WTC11 (cell line): ENCODE measurements at regions not wholly inside any gene's neighbourhood (a gene's known extent, or its start where the extent isn't known, plus 50 kb on each side); places are given as distances from the start of the nearest gene placed in this dataset.

ENCODE experiments used
- ATAC-seq: fragments of 200-7000 bp; cut with Tn5 transposase; 2 replicates; pipeline ENCODE4 v1.10.0; 2021; ENCODE audit warnings: mild to moderate bottlenecking, moderate library complexity
- CTCF ChIA-PET: fragments of 300-600 bp; sonication (Branson Sonifier 250); formaldehyde crosslinking; loops from one replicate; lab custom pipeline; 2021; ENCODE audit warnings: antibody characterized with exemption; lab: Charles Lee
- POLR2A ChIA-PET: fragments of 350-600 bp; sonication (Branson Sonifier 250); formaldehyde crosslinking; loops from one replicate; lab custom pipeline; 2021; ENCODE audit warnings: antibody characterized with exemption; lab: Charles Lee
- DNase-seq: peaks from one replicate; pipeline ENCODE4 v3.0.0; 2021; ENCODE audit warnings: low spot score
- H3K27ac Mint-ChIP-seq: 2 replicates; pipeline ENCODE4 v1.8.0; 2021; ENCODE audit warnings: mixed read lengths
- H3K27me3 Mint-ChIP-seq: 2 replicates; pipeline ENCODE4 v1.8.0; 2021; ENCODE audit warnings: low read depth, mild to moderate bottlenecking, moderate library complexity, mixed read lengths
- H3K36me3 Mint-ChIP-seq: 2 replicates; pipeline ENCODE4 v1.8.0; 2021; ENCODE audit warnings: mixed read lengths
- H3K4me1 Mint-ChIP-seq: 2 replicates; pipeline ENCODE4 v1.8.0; 2022; ENCODE audit warnings: mixed read lengths
- H3K4me3 Mint-ChIP-seq: 2 replicates; pipeline ENCODE4 v1.8.0; 2021; ENCODE audit warnings: mild to moderate bottlenecking, moderate library complexity, mixed read lengths
- H3K9me3 Mint-ChIP-seq: 2 replicates; pipeline ENCODE4 v1.8.0; 2021; ENCODE audit warnings: mixed read lengths
- JAZF1 ChIP-seq: fragments of 250-450 bp; sonication (Bioruptor Pico); IDR thresholded peaks from 2 replicates; pipeline ENCODE4 v1.9.0; 2021; ENCODE audit warnings: moderate library complexity, mild to moderate bottlenecking, inconsistent platforms
- TF ChIP-seq, protein P1 (sequence below): sonication (generic); formaldehyde crosslinking; conservative IDR thresholded peaks from 2 replicates; pipeline ENCODE4 v1.8.1; 2022; ENCODE audit warnings: mild to moderate bottlenecking, missing genetic modification reagents
- TF ChIP-seq, protein P2 (sequence below): sonication (generic); formaldehyde crosslinking; IDR thresholded peaks from 2 replicates; pipeline ENCODE4 v1.8.0; 2022; ENCODE audit warnings: mild to moderate bottlenecking, missing genetic modification reagents
- TF ChIP-seq, protein P3 (sequence below): sonication (generic); formaldehyde crosslinking; IDR thresholded peaks from 2 replicates; pipeline ENCODE4 v1.8.0; 2022; ENCODE audit warnings: missing genetic modification reagents
- TF ChIP-seq, protein P4 (sequence below): sonication (generic); formaldehyde crosslinking; IDR thresholded peaks from 2 replicates; pipeline ENCODE4 v1.8.1; 2023; ENCODE audit warnings: mild to moderate bottlenecking, moderate library complexity, missing genetic modification reagents
- TF ChIP-seq, protein P5 (sequence below): fragments of 250-450 bp; sonication (Bioruptor Pico); IDR thresholded peaks from 2 replicates; pipeline ENCODE4 v1.9.0; 2021; ENCODE audit warnings: moderate library complexity, mild to moderate bottlenecking, inconsistent platforms, borderline replicate concordance
- TF ChIP-seq, protein P6 (sequence below): sonication (generic); formaldehyde crosslinking; IDR thresholded peaks from 2 replicates; pipeline ENCODE4 v1.8.1; 2022; ENCODE audit warnings: low read depth, missing genetic modification reagents, borderline replicate concordance
- TF ChIP-seq, protein P7 (sequence below): sonication (generic); formaldehyde crosslinking; IDR thresholded peaks from 2 replicates; pipeline ENCODE4 v1.8.0; 2023; ENCODE audit warnings: missing genetic modification reagents, mild to moderate bottlenecking, borderline replicate concordance

DNA sequence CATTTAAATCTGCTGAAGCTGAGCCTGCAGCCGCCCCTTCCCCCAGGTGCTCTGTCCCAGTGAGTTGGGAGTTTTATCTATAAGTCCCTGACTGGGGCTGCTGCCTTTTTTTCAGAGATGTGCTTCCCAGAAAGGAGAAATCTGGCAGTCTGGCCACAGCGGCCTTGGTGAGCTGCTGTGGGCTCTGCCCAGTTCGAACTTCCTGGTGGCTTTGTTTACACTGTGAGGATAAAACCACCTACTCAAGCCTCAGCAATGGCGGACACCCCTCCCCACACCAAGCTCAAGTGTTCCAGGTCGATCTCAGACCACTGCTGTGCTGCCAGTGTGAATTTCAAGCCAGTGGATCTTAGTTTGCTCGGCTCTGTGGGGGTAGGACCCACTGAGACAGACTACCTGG lies 97.3 kb downstream of the ACAA2 start:
- no peaks in the 10 kb centered on the region for H3K27me3 Mint-ChIP-seq
- no peaks in the 10 kb centered on the region for H3K36me3 Mint-ChIP-seq
- no peak overlapping the region for H3K4me3 Mint-ChIP-seq
- DNase-seq (no peak), ATAC-seq (no peak)
- ChIA-PET POLR2A (no interaction called here), CTCF (interaction anchor here (1.2 to 2.1 kb wide), 2 partner anchors 11 to 205 kb away, joined by 3 to 5 read pairs; no protein-coding TSS in a partner anchor)
- H3K27ac Mint-ChIP-seq: no peak overlapping the region
- TF ChIP-seq, protein P1, sequence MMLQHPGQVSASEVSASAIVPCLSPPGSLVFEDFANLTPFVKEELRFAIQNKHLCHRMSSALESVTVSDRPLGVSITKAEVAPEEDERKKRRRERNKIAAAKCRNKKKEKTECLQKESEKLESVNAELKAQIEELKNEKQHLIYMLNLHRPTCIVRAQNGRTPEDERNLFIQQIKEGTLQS (CRISPR knock-in tag): no peak
- H3K4me1 Mint-ChIP-seq: no peaks in the 10 kb centered on the region
- no peaks in the 10 kb centered on the region for H3K9me3 Mint-ChIP-seq

DNA sequence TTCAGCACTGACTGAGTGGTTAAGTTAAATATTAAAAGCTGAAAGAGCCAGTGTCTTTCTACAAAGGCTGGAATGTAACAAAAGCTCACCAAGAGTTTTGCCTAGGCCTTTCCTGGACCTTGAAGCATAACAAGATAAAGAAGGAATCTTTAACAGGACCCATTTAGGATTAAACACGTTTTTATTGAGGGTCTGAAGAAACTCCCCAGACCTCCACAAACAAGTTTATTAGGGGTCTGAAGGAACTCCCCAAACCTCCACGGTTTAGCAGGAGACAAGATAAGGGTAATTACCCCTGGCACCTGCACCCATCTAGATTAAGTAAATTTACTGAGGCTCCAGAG lies 104.0 kb downstream of the ACAA2 start:
- CTCF ChIA-PET: no interaction called here
- DNase-seq: no peak
- no peaks in the 10 kb centered on the region; the same call in 1 of the 2 replicates for H3K27me3 Mint-ChIP-seq
- TF ChIP-seq, protein P2, sequence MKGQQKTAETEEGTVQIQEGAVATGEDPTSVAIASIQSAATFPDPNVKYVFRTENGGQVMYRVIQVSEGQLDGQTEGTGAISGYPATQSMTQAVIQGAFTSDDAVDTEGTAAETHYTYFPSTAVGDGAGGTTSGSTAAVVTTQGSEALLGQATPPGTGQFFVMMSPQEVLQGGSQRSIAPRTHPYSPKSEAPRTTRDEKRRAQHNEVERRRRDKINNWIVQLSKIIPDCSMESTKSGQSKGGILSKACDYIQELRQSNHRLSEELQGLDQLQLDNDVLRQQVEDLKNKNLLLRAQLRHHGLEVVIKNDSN (CRISPR knock-in tag): no peak
- TF ChIP-seq, protein P3, sequence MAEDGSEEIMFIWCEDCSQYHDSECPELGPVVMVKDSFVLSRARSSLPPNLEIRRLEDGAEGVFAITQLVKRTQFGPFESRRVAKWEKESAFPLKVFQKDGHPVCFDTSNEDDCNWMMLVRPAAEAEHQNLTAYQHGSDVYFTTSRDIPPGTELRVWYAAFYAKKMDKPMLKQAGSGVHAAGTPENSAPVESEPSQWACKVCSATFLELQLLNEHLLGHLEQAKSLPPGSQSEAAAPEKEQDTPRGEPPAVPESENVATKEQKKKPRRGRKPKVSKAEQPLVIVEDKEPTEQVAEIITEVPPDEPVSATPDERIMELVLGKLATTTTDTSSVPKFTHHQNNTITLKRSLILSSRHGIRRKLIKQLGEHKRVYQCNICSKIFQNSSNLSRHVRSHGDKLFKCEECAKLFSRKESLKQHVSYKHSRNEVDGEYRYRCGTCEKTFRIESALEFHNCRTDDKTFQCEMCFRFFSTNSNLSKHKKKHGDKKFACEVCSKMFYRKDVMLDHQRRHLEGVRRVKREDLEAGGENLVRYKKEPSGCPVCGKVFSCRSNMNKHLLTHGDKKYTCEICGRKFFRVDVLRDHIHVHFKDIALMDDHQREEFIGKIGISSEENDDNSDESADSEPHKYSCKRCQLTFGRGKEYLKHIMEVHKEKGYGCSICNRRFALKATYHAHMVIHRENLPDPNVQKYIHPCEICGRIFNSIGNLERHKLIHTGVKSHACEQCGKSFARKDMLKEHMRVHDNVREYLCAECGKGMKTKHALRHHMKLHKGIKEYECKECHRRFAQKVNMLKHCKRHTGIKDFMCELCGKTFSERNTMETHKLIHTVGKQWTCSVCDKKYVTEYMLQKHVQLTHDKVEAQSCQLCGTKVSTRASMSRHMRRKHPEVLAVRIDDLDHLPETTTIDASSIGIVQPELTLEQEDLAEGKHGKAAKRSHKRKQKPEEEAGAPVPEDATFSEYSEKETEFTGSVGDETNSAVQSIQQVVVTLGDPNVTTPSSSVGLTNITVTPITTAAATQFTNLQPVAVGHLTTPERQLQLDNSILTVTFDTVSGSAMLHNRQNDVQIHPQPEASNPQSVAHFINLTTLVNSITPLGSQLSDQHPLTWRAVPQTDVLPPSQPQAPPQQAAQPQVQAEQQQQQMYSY (CRISPR knock-in tag): no peak
- TF ChIP-seq, protein P4, sequence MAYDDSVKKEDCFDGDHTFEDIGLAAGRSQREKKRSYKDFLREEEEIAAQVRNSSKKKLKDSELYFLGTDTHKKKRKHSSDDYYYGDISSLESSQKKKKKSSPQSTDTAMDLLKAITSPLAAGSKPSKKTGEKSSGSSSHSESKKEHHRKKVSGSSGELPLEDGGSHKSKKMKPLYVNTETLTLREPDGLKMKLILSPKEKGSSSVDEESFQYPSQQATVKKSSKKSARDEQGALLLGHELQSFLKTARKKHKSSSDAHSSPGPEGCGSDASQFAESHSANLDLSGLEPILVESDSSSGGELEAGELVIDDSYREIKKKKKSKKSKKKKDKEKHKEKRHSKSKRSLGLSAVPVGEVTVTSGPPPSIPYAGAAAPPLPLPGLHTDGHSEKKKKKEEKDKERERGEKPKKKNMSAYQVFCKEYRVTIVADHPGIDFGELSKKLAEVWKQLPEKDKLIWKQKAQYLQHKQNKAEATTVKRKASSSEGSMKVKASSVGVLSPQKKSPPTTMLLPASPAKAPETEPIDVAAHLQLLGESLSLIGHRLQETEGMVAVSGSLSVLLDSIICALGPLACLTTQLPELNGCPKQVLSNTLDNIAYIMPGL: no peak
- TF ChIP-seq, protein P5, sequence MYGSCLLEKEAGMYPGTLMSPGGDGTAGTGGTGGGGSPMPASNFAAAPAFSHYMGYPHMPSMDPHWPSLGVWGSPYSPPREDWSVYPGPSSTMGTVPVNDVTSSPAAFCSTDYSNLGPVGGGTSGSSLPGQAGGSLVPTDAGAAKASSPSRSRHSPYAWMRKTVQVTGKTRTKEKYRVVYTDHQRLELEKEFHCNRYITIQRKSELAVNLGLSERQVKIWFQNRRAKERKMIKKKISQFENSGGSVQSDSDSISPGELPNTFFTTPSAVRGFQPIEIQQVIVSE (CRISPR knock-in tag): no peak
- no peak for TF ChIP-seq JAZF1
- TF ChIP-seq, protein P6, sequence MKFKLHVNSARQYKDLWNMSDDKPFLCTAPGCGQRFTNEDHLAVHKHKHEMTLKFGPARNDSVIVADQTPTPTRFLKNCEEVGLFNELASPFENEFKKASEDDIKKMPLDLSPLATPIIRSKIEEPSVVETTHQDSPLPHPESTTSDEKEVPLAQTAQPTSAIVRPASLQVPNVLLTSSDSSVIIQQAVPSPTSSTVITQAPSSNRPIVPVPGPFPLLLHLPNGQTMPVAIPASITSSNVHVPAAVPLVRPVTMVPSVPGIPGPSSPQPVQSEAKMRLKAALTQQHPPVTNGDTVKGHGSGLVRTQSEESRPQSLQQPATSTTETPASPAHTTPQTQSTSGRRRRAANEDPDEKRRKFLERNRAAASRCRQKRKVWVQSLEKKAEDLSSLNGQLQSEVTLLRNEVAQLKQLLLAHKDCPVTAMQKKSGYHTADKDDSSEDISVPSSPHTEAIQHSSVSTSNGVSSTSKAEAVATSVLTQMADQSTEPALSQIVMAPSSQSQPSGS: no peak
- TF ChIP-seq, protein P7, sequence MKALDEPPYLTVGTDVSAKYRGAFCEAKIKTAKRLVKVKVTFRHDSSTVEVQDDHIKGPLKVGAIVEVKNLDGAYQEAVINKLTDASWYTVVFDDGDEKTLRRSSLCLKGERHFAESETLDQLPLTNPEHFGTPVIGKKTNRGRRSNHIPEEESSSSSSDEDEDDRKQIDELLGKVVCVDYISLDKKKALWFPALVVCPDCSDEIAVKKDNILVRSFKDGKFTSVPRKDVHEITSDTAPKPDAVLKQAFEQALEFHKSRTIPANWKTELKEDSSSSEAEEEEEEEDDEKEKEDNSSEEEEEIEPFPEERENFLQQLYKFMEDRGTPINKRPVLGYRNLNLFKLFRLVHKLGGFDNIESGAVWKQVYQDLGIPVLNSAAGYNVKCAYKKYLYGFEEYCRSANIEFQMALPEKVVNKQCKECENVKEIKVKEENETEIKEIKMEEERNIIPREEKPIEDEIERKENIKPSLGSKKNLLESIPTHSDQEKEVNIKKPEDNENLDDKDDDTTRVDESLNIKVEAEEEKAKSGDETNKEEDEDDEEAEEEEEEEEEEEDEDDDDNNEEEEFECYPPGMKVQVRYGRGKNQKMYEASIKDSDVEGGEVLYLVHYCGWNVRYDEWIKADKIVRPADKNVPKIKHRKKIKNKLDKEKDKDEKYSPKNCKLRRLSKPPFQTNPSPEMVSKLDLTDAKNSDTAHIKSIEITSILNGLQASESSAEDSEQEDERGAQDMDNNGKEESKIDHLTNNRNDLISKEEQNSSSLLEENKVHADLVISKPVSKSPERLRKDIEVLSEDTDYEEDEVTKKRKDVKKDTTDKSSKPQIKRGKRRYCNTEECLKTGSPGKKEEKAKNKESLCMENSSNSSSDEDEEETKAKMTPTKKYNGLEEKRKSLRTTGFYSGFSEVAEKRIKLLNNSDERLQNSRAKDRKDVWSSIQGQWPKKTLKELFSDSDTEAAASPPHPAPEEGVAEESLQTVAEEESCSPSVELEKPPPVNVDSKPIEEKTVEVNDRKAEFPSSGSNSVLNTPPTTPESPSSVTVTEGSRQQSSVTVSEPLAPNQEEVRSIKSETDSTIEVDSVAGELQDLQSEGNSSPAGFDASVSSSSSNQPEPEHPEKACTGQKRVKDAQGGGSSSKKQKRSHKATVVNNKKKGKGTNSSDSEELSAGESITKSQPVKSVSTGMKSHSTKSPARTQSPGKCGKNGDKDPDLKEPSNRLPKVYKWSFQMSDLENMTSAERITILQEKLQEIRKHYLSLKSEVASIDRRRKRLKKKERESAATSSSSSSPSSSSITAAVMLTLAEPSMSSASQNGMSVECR: no peak
- no peaks in the 10 kb centered on the region for H3K36me3 Mint-ChIP-seq
- H3K9me3 Mint-ChIP-seq: peaks cover 6% of the 10 kb centered on the region
- H3K27ac Mint-ChIP-seq: no peak overlapping the region
- no peak overlapping the region for H3K4me3 Mint-ChIP-seq
- POLR2A ChIA-PET: no interaction called here
- no peaks in the 10 kb centered on the region for H3K4me1 Mint-ChIP-seq
- ATAC-seq: no peak
